Superior temporal gyrus (tissue), 1 donor: ENCODE measurements at regions not wholly inside any gene's neighbourhood (a gene's known extent, or its start where the extent isn't known, plus 50 kb on each side); places are given as distances from the start of the nearest gene placed in this dataset.

ENCODE experiments used
- DNase-seq: peaks from one replicate; pipeline ENCODE4 v3.0.0-alpha.2; 2016; ENCODE audit errors: extremely low spot score

DNA sequence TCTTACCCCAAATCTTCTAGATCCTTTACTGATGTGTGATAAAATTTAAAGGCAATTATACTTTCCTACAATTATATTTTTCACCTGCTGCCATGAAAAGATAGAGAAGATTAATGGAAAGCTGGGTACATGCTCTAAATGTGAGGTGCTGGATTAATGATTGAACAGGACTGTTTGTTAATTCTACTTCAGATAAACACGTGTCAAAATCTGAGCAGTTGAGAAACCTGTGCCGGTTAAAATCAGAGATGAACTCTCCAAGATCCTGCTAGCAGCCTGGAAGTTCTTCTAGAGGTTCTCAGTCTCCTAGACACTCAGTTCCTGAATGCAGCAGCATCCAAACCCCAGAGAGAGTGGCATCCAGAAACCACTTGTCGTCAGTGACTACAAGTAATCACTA, 69.2 kb downstream of the INHBA start:
- no peak for DNase-seq

DNA sequence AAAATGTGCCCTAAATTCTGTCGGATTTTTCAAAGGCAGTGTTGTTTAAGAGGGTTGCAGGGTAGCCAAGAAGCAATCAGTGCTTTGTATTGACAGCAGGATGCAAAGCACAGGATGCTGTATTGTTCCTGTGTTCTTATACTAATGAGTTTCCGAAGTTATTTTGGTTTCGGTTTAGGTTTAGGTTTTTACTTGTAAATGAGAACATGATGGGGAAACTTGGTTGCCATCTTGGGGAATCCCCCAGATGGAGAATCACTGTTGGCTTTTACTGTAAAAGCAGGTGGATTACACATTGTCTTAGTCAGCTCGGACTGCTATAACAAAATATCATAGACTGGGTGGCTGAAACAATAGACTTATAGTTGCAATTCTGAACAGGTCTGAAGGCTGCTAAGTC, 72.1 kb downstream of the INHBA start:
- no peak for DNase-seq

GRCh38 chr7:41629711-41630111, 73.2 kb downstream of the INHBA start:
- no peak for DNase-seq

GRCh38 chr7:41628901-41629300, 74.0 kb downstream of the INHBA start:
- peak; percentile 44 for DNase-seq

DNA sequence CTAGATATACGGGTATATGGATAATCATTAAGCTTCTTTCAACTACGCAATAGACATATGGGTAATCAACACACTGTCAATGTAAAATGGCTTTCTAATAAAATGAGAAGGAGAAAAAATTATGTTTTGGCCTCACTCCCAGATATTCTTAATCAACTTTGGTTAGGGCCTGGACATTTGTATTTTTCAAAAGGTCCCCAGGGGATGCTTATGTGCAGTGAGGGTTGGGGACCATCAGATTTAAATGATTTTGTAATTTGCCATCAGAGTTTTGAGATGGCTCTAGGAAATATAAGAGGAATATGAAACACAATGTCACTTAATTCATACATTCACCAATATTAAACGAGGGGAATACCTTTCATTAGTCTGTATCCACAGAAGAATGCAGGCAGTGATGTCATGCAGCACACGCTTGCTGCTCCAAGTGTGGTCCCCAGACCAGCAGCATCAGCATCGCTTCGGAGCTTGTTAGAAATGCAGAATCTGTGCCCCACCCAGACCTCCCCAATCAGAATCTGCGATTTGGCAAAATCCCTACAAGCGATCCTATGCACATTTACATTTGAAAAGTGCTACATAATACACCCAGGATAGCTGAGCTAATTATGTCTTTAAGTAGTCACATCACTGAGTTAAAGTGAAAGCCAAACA, 75.1 kb downstream of the INHBA start:
- DNase-seq = no peak

DNA sequence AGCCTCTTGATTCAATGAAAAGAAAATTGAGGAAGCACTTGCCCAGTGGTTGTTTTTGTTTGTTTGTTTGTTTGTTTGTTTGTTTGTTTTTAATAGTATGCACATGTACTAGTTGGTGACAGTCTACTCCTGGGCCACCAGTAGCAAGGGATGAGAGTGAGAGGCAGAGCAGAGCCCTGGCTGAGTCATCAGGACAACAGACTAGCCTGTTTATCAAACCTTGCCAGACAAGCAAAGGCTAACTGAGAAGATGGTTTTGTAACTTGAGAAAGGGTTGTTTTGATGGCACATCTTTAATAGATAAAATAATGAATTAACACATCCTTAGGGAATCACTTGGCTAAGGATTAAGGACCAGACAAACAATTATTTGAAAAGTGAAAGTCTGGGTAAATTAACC, 78.1 kb downstream of the INHBA start:
- DNase-seq = no peak

DNA sequence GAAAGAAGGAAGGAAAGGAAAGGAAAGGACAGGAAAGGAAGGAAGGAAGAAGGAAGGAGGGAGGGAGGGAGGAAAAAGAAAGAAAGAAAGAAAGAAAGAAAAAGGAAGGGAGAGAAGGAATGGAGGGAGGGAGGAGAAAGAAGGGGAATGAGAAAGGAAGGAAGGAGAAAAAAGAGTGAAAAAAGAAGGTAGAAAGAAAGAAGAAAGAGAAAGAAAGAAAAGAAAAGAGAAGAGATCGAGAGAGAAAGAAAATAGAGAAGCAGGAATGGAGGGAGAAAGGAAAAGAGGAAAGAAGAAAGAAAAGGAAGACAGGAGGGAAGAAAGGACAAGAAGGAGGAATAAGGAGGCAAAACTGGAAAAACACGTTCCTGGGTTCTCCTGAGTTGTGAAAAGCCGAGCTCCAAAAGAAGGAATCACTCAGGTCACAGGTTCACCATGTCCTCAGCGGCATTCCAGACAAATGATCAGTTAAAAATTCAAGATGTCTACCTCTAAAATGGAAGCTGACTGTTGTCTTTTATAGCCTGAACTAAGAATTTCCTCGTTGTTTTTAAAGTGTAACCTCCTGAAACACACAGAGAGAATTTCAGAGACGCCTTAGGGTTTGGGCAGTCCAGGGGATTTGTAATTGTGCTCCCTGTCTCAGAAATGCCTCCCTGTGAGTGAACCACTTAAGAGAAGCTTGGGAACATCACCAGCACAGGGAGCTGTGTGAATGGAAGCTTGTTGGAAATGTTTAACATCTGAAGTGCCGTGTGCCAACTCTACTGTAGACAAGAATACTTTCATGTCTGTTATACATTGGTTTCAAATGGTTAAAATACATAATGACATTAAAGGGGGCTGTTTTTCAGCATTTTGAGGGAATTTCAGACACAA, 80.7 kb downstream of the INHBA start:
- DNase-seq = no peak

- DNase-seq = no peak
Observed at GRCh38 chr7:41617987-41618386, 84.9 kb downstream of the INHBA start.

GRCh38 chr7:41612798-41613197, 90.1 kb downstream of the INHBA start:
- no peak for DNase-seq

- DNase-seq = no peak
Observed at GRCh38 chr7:41612386-41612785, 90.5 kb downstream of the INHBA start.

DNA sequence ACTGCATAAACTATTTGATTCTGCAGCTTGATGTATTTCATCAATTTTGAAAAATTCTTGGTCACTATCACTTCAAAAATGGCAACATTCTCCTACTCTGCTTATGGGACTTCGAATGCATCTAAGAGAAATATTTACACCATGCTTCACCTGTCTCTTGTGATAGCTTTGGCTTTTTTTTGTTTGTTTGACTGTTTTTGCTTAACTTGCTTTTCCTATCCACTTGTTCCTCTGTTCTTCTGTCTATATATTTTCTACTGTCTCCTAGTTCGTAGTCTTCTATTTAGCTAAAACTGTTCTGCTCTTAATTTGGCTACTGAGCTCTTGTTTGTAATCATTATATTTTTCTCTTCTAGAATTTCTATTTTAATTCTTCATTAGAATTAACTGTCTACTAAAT, 94.4 kb downstream of the INHBA start:
- DNase-seq = no peak

DNA sequence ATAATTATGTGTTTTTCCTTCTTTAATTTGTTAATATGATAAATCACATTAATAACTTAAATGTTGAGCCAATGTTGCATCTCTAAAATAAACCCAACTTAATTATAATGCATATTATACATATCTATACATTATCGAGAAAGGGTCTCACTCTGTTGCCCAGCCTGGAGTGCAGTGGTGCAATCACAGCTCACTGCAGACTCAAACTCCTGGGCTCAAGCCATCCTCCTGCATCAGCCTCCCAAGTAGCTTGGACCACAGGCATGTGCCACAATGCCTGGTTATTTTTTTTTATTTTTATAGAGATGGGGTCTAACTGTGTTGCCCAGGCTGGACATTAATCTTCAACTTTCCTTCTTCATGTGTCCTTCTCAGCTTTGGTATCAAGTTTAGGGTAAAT, 98.9 kb downstream of the INHBA start:
- no peak for DNase-seq

DNA sequence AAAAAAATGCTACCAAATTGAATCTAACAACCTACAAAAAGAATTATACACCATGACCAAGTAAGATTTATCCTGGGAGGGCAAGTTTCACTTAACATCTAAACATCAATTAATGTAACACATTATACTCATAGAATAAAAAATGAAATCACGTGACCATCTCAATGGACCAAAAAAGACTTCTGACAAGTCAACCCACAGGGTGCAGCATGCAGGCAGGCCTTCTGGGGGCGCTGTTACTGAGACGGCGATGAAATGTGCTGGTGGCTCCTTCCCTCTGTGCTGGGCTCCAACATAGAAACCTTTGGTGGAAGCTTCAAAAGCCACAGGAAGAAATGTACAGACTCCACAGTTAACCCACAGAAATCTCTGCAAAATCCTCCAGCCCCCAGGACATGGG, 103.1 kb downstream of the INHBA start:
- DNase-seq = no peak

DNA sequence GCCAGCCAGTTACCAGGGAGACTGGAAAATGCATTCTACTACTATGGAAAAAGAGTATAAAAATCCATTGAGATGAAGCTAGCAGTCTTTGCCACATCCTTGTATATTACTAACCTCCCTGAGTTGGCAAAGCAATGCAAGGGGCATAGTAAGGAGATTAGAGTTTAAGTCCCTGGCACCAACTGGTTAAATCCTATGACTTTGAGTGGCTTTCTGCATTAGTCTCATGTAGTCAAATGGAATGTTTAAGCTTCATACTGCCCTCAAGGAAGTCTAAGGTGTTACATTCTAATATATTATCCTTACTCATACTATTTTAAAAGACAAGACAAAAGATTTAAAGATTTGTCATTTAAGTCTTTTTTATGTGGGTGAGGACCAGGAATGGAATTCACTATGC, 110.1 kb downstream of the INHBA start:
- DNase-seq = no peak

- DNase-seq = no peak
Observed at GRCh38 chr7:41592236-41592635, 110.7 kb downstream of the INHBA start.

GRCh38 chr7:41590986-41591385, 111.9 kb downstream of the INHBA start:
- DNase-seq = no peak

- no peak for DNase-seq
Observed at GRCh38 chr7:41588341-41588740, 114.5 kb downstream of the INHBA start.

DNA sequence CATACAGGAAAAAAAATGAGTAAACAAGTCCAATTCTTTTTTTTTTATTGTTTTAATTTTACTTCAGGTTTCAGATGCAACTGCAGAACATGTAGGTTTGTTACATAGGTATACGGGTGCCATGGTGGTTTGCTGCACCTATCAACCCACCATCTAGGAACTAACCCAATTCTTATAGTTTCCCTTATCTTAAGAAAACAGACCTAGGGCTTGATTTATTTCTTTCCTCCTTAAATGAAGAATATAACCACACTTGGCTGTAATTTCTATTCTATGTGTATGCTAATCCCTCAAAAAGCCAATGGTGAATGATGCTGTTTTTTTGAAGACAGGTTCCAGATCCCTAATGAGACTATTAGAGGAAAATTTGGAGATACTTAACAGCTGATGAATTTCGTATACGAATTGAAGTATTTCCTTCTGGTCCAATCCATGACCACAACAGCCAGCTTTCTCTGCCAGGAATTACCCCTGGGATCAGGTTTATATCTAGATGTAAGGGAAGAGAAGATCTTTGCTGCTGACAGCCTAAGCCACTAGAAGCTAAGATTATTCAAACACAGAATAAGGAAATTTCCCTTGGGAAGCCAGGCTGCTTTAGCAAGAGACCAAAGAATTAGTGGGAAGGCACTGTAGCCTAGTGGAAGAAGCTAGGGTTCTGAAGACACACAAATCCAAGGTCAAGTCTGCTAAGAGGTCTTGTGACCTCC, 115.8 kb downstream of the INHBA start:
- no peak for DNase-seq

DNA sequence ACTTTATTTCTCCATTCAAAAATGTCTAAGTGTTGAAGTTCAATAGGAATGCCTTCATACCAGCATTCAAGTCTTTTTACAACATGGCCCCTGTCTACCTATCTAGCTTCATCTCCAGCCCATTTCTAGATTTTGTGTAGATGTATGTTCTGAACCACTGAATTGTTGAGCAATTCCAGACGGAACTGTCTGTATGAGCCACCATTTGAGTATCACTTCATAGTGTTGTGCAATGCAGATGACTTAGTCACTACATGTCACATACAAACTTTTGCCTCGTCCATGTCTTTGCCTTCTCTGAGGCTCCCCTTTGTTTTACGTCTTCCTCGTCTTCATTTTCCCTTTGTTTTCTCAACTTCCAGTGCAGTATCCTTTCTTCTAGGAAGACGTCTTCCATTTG, 118.1 kb downstream of the INHBA start:
- no peak for DNase-seq

DNA sequence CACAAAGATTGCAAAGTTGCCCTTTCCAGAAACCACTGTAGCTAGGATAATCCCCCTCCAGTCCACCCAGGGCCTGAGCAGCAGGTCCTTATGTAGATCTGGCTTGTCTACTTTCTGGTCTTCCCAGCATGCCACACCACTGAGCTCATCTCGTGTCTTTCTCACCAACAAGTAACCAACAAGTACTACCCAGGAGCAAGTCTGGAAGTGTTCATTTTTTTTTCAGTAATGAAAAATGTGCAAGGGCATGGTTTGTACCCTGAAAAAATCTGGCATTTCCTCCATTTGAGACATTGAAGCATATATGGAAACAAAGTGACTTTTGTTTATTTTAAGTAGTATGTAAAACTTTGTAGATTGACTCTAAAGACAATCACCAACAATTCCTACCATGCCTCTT, 120.8 kb downstream of the INHBA start:
- DNase-seq = no peak

- DNase-seq = no peak
Observed at GRCh38 chr7:41581041-41581440, 121.8 kb downstream of the INHBA start.

GRCh38 chr7:41579961-41580935, 122.6 kb downstream of the INHBA start:
- DNase-seq = no peak
